SH-SY5Y (cell line): ENCODE measurements at regions not wholly inside any gene's neighbourhood (a gene's known extent, or its start where the extent isn't known, plus 50 kb on each side); places are given as distances from the start of the nearest gene placed in this dataset.

Source experiments
- GATA2 ChIP-seq: IDR thresholded peaks from 2 replicates; pipeline ENCODE4 v1.6.1; 2011; ENCODE audit warnings: mild to moderate bottlenecking, low read depth, low read length
- GATA3 ChIP-seq: IDR thresholded peaks from 2 replicates; pipeline ENCODE4 v1.6.1; 2011; ENCODE audit warnings: low read depth, mild to moderate bottlenecking, low read length, moderate library complexity

DNA sequence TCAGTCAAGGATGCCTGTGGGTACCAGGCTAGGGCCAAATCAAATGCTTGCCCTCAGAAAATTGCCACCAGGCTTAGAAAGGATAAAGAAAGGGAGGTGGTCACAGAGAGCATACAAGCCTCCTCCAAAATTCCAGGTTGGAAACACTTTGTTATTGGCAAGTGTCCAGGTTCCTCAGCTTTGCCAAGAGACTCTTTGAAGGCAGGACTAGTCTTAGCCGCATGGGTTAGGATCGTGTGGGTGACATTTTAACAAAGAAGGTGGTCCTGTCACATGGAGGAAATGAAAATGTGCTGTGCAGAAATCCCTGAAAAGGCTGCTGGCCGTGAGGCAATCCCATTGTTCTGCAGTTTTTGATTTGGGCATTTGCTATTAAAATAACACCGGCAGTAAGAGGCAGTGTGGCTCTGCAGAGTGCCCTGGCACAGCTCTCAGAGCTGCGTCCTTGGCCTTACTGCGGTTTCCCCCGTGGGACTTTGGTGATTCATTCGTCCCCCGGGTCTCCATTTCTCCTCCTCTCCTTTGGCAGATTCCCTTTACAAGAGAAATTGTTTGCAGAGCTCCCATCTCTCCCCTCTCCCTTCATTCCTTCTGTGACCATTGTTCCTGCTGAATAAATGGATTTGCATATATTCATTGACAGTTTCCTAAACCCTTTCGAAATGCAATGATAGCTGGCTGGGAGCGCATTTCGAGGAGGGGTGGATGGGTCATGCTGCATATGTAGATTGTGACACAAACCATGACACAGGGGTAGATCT is 187.3 kb downstream of the VAPA start:
- TF ChIP-seq GATA3 (no peak), GATA2 (no peak)

- TF ChIP-seq GATA2, result no peak
- TF ChIP-seq GATA3, result no peak
Measured at GRCh38 chr18:10101729-10102128, 187.9 kb downstream of the VAPA start.

GRCh38 chr18:10111191-10111590 is 197.4 kb downstream of the VAPA start:
- TF ChIP-seq GATA2 (no peak), GATA3 (no peak)

GRCh38 chr18:10111944-10112343 is 198.1 kb downstream of the VAPA start:
- TF ChIP-seq GATA2 (no peak), GATA3 (no peak)

- TF ChIP-seq GATA2 (no peak), GATA3 (no peak)
Measured at GRCh38 chr18:10113121-10114022, 199.6 kb downstream of the VAPA start.

DNA sequence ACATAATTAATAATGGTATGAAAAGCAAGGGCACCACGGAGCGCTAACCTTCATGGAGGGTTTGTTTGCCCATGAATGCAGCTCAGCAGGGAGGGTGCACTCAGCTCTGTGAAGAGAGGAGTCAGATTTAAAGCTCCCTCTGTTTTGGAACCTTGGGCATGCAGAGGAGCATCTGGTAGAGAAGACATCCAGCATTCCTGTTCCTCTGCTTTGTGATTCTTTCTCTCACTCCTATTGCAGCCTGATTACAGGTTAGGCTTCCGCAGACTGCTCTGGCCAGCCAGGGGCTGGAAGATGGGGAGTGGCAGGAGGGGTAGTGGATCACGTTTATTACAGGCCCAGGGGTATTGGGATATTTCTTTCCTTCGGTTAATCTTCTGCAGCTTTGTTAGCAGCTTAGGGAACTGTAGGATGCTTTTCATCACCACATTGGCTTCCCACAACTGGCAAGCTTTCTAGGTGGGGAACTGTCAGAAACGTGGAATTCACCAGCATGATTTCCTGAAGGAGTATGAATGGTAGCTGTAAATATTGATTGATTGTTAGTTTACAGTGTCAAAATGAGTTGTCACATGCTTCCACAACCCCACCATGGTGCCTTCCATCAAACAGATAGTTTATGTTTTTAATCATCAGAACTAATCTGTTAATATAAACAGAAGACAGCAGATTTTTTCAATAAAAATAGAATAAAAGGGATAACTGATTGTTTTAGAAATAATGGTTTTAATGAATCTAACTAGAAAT is 201.1 kb downstream of the VAPA start:
- TF ChIP-seq GATA3 (no peak), GATA2 (no peak)

DNA sequence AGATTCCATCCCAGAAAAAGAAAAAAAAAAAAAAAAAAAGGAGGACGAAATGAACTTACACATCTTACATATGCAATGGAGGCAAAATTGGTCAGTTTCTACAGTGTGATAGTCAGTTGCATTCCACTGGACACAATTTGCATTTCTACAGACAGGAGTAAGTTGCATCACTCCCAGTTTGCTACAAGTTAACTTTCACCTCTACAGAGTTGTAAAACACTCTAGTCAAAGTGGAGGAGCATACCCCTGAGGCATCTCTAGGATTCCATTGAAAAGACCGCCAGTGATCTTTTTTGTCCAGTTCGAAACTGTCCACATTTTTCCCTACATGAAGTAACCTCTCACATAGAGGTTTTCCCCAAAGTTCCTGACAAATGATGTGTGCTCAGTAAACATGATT is 202.8 kb downstream of the VAPA start:
- TF ChIP-seq GATA3 (no peak), GATA2 (no peak)

- TF ChIP-seq GATA3, result no peak
- TF ChIP-seq GATA2, result no peak
Measured at GRCh38 chr18:10119528-10119927, 205.7 kb downstream of the VAPA start.

GRCh38 chr18:10119991-10120390 is 206.2 kb downstream of the VAPA start:
- no peak for TF ChIP-seq GATA2
- TF ChIP-seq GATA3, result no peak

DNA sequence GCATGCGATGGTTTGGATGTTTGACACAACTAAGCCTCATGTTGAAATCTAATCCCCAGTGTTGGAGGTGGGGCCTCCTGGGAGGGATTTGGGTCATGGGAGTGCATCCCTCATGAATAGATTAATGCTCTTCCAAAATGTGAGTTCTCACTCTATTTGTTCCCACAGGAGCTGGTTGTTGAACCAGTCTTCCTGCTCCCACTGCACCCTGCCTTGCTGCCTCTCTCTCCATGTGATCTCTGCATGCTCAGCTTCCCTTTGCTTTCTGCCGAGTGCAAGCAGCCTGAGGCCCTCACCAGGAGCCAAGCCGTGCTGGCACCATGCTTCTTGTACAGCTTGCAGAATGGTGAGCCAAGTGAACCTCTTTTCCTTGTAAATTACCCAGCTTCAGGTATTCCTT is 206.8 kb downstream of the VAPA start:
- TF ChIP-seq GATA2 (no peak), GATA3 (no peak)

GRCh38 chr18:10121028-10121427 is 207.2 kb downstream of the VAPA start:
- TF ChIP-seq GATA3 (no peak), GATA2 (no peak)

GRCh38 chr18:10121786-10122515 is 208.1 kb downstream of the VAPA start:
- TF ChIP-seq GATA2 (no peak), GATA3 (no peak)

GRCh38 chr18:10122988-10123950 is 209.5 kb downstream of the VAPA start:
- no peak for TF ChIP-seq GATA2
- no peak for TF ChIP-seq GATA3
